IMR-90 (cell line): ENCODE measurements at regions not wholly inside any gene's neighbourhood (a gene's known extent, or its start where the extent isn't known, plus 50 kb on each side); places are given as distances from the start of the nearest gene placed in this dataset.

Source experiments
- ATAC-seq: fragments of 200-7000 bp; cut with Tn5 transposase; 2 replicates; pipeline ENCODE4 v1.9.1; 2020; ENCODE audit warnings: low read depth, mild to moderate bottlenecking, moderate library complexity
- BruUV-seq: library from RNA; stranded (reverse); fragments of 400-500 nt; replicated peaks from 2 replicates; lab custom pipeline; 2021; lab: Mats Ljungman, UMichigan
- CTCF ChIA-PET: fragments of 300-600 bp; formaldehyde crosslinking; extraction: SDS; loops from one replicate; lab custom pipeline; 2021; ENCODE audit warnings: antibody characterized with exemption; lab: Yijun Ruan, JAX
- POLR2A ChIA-PET: fragments of 300-600 bp; sonication (Branson Sonifier 250); formaldehyde crosslinking; loops from one replicate; lab custom pipeline; 2022; ENCODE audit warnings: antibody characterized with exemption; ENCODE audit not compliant: unreplicated experiment; lab: Charles Lee
- DNase-seq: peaks from one replicate; pipeline ENCODE4 v3.0.0; 2013
- H2AFZ ChIP-seq: replicated peaks from 2 replicates; pipeline ENCODE3; 2013; ENCODE audit warnings: low read length, mild to moderate bottlenecking; ENCODE audit not compliant: poor library complexity
- H2AK5ac ChIP-seq: 2 replicates; pipeline ENCODE4 v1.6.1; 2013; ENCODE audit warnings: low read depth, low read length, inconsistent platforms
- H2AK9ac ChIP-seq: replicated peaks from 2 replicates; pipeline ENCODE3; 2013; ENCODE audit warnings: mild to moderate bottlenecking, low read depth, low read length, moderate library complexity; ENCODE audit not compliant: poor library complexity
- H2BK120ac ChIP-seq: 2 replicates; pipeline ENCODE4 v1.6.1; 2013; ENCODE audit warnings: low read depth, low read length, inconsistent platforms
- H2BK15ac ChIP-seq: 3 replicates; pipeline ENCODE4 v1.6.1; 2013; ENCODE audit warnings: low read depth, low read length, inconsistent platforms
- H2BK20ac ChIP-seq: 2 replicates; pipeline ENCODE4 v1.6.1; 2013; ENCODE audit warnings: low read depth, mild to moderate bottlenecking, inconsistent platforms, low read length, moderate library complexity
- H2BK5ac ChIP-seq: 2 replicates; pipeline ENCODE4 v1.6.1; 2013; ENCODE audit warnings: mild to moderate bottlenecking, low read depth, low read length, inconsistent platforms; ENCODE audit not compliant: poor library complexity, severe bottlenecking
- H3K14ac ChIP-seq: replicated peaks from 2 replicates; pipeline ENCODE4 v1.6.1; 2013; ENCODE audit warnings: low read depth, low read length, inconsistent platforms
- H3K18ac ChIP-seq: 2 replicates; pipeline ENCODE4 v1.6.1; 2013; ENCODE audit warnings: low read depth, low read length, control low read depth
- H3K23ac ChIP-seq: 2 replicates; pipeline ENCODE4 v1.6.1; 2013; ENCODE audit warnings: low read depth, low read length, inconsistent platforms
- H3K27ac ChIP-seq: 2 replicates; pipeline ENCODE4 v1.5.1; 2013; ENCODE audit warnings: mild to moderate bottlenecking, control low read depth, low read length; ENCODE audit not compliant: insufficient read depth
- H3K27me3 ChIP-seq: 2 replicates; pipeline ENCODE4 v1.6.1; 2013; ENCODE audit warnings: low read length; ENCODE audit not compliant: control insufficient read depth, insufficient read depth
- H3K36me3 ChIP-seq: 2 replicates; pipeline ENCODE4 v1.6.1; 2013; ENCODE audit warnings: low read length, mixed read lengths; ENCODE audit not compliant: control insufficient read depth, insufficient read depth
- H3K4ac ChIP-seq: 2 replicates; pipeline ENCODE4 v1.6.1; 2013; ENCODE audit warnings: low read depth, low read length, inconsistent platforms
- H3K4me1 ChIP-seq: 2 replicates; pipeline ENCODE4 v1.6.1; 2013; ENCODE audit warnings: low read length, mixed read lengths; ENCODE audit not compliant: control insufficient read depth, insufficient read depth
- H3K4me2 ChIP-seq: 2 replicates; pipeline ENCODE4 v1.6.1; 2013; ENCODE audit warnings: low read depth, mild to moderate bottlenecking, control low read depth, low read length, moderate library complexity
- H3K4me3 ChIP-seq: 2 replicates; pipeline ENCODE4 v1.5.1; 2013; ENCODE audit warnings: low read depth, mild to moderate bottlenecking, control low read depth, low read length, moderate library complexity; ENCODE audit not compliant: insufficient read depth
- H3K56ac ChIP-seq: 2 replicates; pipeline ENCODE4 v1.6.1; 2013; ENCODE audit warnings: low read length, inconsistent platforms; ENCODE audit not compliant: insufficient read depth; ENCODE audit errors: extremely low read depth
- H3K79me1 ChIP-seq, 2 experiments: 2 replicates each; pipeline ENCODE4 v1.6.1; 2013; ENCODE audit warnings: low read length in 2 of 2, inconsistent platforms in 1 of 2, low read depth in 1 of 2
- H3K9ac ChIP-seq: 2 replicates; pipeline ENCODE4 v1.6.1; 2013; ENCODE audit warnings: low read depth, low read length, control low read depth
- H3K9me1 ChIP-seq: 2 replicates; pipeline ENCODE4 v1.6.1; 2013; ENCODE audit warnings: low read length, inconsistent platforms; ENCODE audit not compliant: insufficient read depth
- H3K9me3 ChIP-seq: 2 replicates; pipeline ENCODE4 v1.6.1; 2013; ENCODE audit warnings: low read length; ENCODE audit not compliant: control insufficient read depth, insufficient read depth
- H4K20me1 ChIP-seq: 2 replicates; pipeline ENCODE4 v1.6.1; 2013; ENCODE audit warnings: low read length, inconsistent platforms; ENCODE audit not compliant: insufficient read depth
- H4K5ac ChIP-seq: 2 replicates; pipeline ENCODE4 v1.6.1; 2013; ENCODE audit warnings: mild to moderate bottlenecking, low read depth, low read length, control low read depth
- H4K8ac ChIP-seq, 2 experiments: 2 replicates each; pipeline ENCODE4 v1.6.1; 2013; ENCODE audit warnings: low read depth in 2 of 2, low read length in 2 of 2, control low read depth in 1 of 2, inconsistent platforms in 1 of 2
- H4K91ac ChIP-seq: 2 replicates; pipeline ENCODE4 v1.6.1; 2013; ENCODE audit warnings: low read depth, low read length, inconsistent platforms; ENCODE audit not compliant: insufficient read depth
- BHLHE40 ChIP-seq: fragments of 150-350 bp; IDR thresholded peaks from 2 replicates; pipeline ENCODE4 v1.6.1; 2016; ENCODE audit warnings: mild to moderate bottlenecking, low read depth, low read length
- CHD1 ChIP-seq: IDR thresholded peaks from 2 replicates; pipeline ENCODE4 v1.6.1; 2012; ENCODE audit warnings: low read depth, low read length, improper control_type of control experiment
- MAFK ChIP-seq: IDR thresholded peaks from 2 replicates; pipeline ENCODE4 v1.6.1; 2012; ENCODE audit warnings: low read depth, low read length, improper control_type of control experiment
- MAZ ChIP-seq: IDR thresholded peaks from 2 replicates; pipeline ENCODE4 v1.6.1; 2012; ENCODE audit warnings: low read depth, mild to moderate bottlenecking, low read length, improper control_type of control experiment, moderate library complexity, borderline replicate concordance
- NFE2L2 ChIP-seq: fragments of 150-350 bp; IDR thresholded peaks from 2 replicates; pipeline ENCODE4 v1.6.1; 2016; ENCODE audit warnings: low read depth, mild to moderate bottlenecking, low read length
- RFX5 ChIP-seq: IDR thresholded peaks from 2 replicates; pipeline ENCODE4 v1.8.0; 2012; ENCODE audit warnings: low read depth, mild to moderate bottlenecking, low read length, moderate library complexity
- SMC3 ChIP-seq: fragments of 150-350 bp; IDR thresholded peaks from 2 replicates; pipeline ENCODE4 v1.6.1; 2016; ENCODE audit warnings: low read depth, mild to moderate bottlenecking, antibody characterized with exemption, low read length, moderate library complexity
- WGBS, 2 experiments: methylation state at CpG; one replicate each; pipeline versions ENCODE4 v1.1.5 to v1.1.7; 2013; ENCODE audit warnings: missing lambda C conversion rate in 2 of 2; ENCODE audit not compliant: insufficient read length in 1 of 2; ENCODE audit errors: extremely low coverage in 2 of 2; 5-methylcytosine and 5-hydroxymethylcytosine counted together
- dilution Hi-C: fragments of 300-500 bp; cut with HindIII; formaldehyde crosslinking; loops from one replicate; pipeline ENCODE4 v1.14.3; 2018; ENCODE audit warnings: low sequenced_read_pairs; ENCODE audit not compliant: unreplicated experiment
- in situ Hi-C: fragments of 300-500 bp; cut with MboI; formaldehyde crosslinking; loops from 3 replicates; pipeline ENCODE4 v1.14.3; 2019; ENCODE audit warnings: low sequenced_read_pairs, inconsistent platforms, mixed read lengths
- intact Hi-C: fragments of 100-400 bp; cut with micrococcal nuclease; formaldehyde crosslinking; loops from 2 replicates; pipeline ENCODE4 v1.10.0; 2022
- TF ChIP-seq, protein P1 (sequence below): fragments of 150-350 bp; IDR thresholded peaks from 2 replicates; pipeline ENCODE4 v1.6.1; 2016; ENCODE audit warnings: low read depth, mild to moderate bottlenecking, low read length, moderate library complexity, borderline replicate concordance

DNA sequence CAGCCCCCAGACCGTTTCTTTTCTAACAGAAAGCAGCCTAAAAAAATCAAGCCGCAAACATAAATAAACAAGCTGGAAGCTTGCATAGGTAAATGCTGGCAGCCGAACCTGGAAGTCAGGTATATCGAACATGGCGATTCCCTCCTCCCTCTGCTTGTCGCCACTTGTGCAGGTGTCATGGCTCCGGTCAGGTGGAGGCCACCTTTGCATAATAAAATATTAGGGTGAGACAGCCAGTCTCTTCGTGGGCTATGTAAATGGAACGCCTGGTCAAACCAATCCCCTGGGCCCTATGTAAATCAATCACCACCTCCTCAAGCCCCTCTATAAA lies 223.9 kb upstream of the DAAM1 start:
- Histone ChIP-seq H3K79me1 (no peaks in the 10 kb centered on the region), H3K9me3 (no peaks in the 10 kb centered on the region; the same call in 1 of the 2 replicates), H3K56ac (no peak overlapping the region), H3K27ac (no peak overlapping the region), H3K14ac (no peak overlapping the region), H4K91ac (no peak overlapping the region), H3K4me3 (no peak overlapping the region), H2AFZ (no peak overlapping the region), H2AK5ac (no peak overlapping the region), H2BK15ac (no peak overlapping the region), H3K23ac (no peak overlapping the region), H3K9ac (no peak overlapping the region), H4K20me1 (no peaks in the 10 kb centered on the region), H2BK5ac (no peak overlapping the region), H3K27me3 (peaks cover 2% of the 10 kb centered on the region; the same call in 1 of the 2 replicates), H2AK9ac (no peak overlapping the region), H2BK120ac (no peak overlapping the region), H3K9me1 (no peaks in the 10 kb centered on the region), H3K4me2 (no peak overlapping the region), H4K5ac (no peak overlapping the region), H4K8ac (no peak overlapping the region), H3K18ac (no peak overlapping the region), H3K36me3 (no peaks in the 10 kb centered on the region), H3K4ac (no peak overlapping the region), H2BK20ac (no peak overlapping the region), H3K4me1 (no peaks in the 10 kb centered on the region)
- intact Hi-C loops (no loop called here), in situ Hi-C loops (no loop called here), dilution Hi-C loops (no loop called here)
- 85% methylated on average over 2 of the region's 9 CpGs; no CpG with 5 or more reads in 1 of the 2 experiments for WGBS, 2 experiments
- ChIA-PET CTCF (no interaction called here), POLR2A (no interaction called here)
- DNase-seq (no peak), ATAC-seq (no peak)
- BruUV-seq: no TSS peak
- TF ChIP-seq MAZ: no peak
- no peak for TF ChIP-seq SMC3
- TF ChIP-seq RFX5: no peak
- no peak for TF ChIP-seq NFE2L2
- TF ChIP-seq BHLHE40: no peak
- TF ChIP-seq CHD1: no peak
- no peak for TF ChIP-seq MAFK
- TF ChIP-seq, protein P1, sequence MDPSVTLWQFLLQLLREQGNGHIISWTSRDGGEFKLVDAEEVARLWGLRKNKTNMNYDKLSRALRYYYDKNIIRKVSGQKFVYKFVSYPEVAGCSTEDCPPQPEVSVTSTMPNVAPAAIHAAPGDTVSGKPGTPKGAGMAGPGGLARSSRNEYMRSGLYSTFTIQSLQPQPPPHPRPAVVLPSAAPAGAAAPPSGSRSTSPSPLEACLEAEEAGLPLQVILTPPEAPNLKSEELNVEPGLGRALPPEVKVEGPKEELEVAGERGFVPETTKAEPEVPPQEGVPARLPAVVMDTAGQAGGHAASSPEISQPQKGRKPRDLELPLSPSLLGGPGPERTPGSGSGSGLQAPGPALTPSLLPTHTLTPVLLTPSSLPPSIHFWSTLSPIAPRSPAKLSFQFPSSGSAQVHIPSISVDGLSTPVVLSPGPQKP: no peak
